ENCODE measurements at regions not wholly inside any gene's neighbourhood (a gene's known extent, or its start where the extent isn't known, plus 50 kb on each side); places are given as distances from the start of the nearest gene placed in this dataset.

DNA sequence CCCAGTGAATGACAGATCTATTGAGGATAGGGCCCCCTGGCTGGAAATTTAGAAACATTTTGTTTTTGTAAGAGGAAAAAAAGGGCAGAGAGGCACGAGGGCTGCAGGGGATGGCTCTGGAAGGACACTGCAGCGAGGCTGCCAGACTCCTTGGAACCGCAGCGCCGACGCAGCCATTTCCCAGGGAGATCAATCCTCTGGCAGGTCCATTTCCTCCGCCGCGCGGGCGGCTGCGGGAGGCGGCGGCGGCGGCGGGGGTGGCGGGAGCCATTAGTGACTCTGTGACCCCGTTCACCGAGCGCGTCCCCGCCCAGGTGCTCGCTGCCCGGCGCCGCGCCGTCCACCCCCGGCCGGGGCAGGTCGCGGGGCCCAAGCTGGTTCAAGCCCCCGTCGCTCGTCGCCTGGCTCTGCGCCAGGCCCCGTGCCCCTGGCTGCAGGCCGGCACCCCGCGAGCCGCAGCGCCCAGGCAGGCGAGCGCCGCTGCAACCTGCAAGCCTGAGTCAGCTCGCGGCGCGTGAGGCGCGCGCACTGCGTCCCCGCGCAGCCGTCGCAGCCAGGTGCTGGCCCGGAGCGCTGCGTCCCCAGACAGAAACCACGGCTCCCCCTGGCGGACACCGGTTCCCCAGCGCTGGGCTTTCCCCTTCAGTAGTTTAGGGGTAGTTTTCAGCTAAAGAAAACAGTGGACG is 192.6 kb downstream of the KATNAL1 start:
- peak overlapping the region; percentile 52 to 80 (median 66) for H3K4me3 ChIP-seq
- TF ChIP-seq, protein P1, sequence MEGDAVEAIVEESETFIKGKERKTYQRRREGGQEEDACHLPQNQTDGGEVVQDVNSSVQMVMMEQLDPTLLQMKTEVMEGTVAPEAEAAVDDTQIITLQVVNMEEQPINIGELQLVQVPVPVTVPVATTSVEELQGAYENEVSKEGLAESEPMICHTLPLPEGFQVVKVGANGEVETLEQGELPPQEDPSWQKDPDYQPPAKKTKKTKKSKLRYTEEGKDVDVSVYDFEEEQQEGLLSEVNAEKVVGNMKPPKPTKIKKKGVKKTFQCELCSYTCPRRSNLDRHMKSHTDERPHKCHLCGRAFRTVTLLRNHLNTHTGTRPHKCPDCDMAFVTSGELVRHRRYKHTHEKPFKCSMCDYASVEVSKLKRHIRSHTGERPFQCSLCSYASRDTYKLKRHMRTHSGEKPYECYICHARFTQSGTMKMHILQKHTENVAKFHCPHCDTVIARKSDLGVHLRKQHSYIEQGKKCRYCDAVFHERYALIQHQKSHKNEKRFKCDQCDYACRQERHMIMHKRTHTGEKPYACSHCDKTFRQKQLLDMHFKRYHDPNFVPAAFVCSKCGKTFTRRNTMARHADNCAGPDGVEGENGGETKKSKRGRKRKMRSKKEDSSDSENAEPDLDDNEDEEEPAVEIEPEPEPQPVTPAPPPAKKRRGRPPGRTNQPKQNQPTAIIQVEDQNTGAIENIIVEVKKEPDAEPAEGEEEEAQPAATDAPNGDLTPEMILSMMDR (IDR thresholded peaks at IDR 0.05), result peak; percentile 85 to 97 (median 92)
- peak; percentile 5 to 28 for TF ChIP-seq POLR2AphosphoS5 (IDR thresholded peaks at IDR 0.05)
- TF ChIP-seq EP300 (IDR thresholded peaks at IDR 0.05), result no peak
- TF ChIP-seq POLR2A (IDR thresholded peaks at IDR 0.05), result peak in 2 of 4 donors; percentile 54 to 61
- ATAC-seq (ENCODE audit: low FRiP score in 2 of 2) (peak; percentile 85 to 88), DNase-seq (peak; percentile 92 to 97)
- no peaks in the 10 kb centered on the region for H3K9me3 ChIP-seq
- H3K4me1 ChIP-seq, result peaks cover 18 to 40% (median 27%) of the 10 kb centered on the region in 4 donors
- peak overlapping the region; percentile 71 to 81 (median 78) for H3K27ac ChIP-seq
- H3K36me3 ChIP-seq, result no peaks in the 10 kb centered on the region
- H3K27me3 ChIP-seq, result no peaks in the 10 kb centered on the region
- 0% methylated on average over 11 to 48 of the region's 67 CpGs for WGBS, 2 donors

DNA sequence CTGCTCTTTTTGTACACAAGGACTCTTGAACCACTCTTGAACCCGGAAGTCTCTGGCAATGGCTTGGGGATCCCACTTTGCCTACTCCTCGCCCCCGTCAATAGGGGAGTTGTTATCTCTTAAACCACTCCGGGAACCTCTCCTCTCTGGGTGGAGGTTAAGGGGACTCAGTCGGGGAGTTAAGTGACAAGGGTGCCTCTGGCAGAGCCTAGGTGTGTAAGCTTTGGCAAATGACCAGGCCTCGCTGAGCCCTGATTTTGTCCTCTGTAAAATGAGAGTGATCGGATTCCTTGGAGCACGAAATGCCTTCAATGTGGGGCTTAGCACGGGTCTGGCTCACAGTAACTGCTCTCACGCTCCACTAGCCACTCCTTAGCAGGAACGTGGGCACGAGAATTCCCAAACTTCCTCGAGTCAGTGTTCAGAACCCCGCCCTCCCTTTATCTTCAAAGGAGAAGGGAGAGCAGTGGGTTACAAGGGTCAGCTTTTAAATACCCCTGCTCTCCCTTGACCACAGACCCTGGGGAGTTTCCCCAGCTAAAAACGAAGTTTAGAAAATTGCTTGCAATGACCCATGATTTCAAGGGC is 193.3 kb downstream of the KATNAL1 start:
- Histone ChIP-seq H3K36me3 (no peaks in the 10 kb centered on the region), H3K4me1 (peaks cover 18 to 38% (median 27%) of the 10 kb centered on the region in 4 donors), H3K4me3 (peak overlapping the region in 3 of 4 donors; percentile 62 to 80 (median 69)), H3K27me3 (no peaks in the 10 kb centered on the region), H3K27ac (peak overlapping the region; percentile 71 to 81 (median 78)), H3K9me3 (no peaks in the 10 kb centered on the region)
- DNase-seq (peak in 1 of 2 donors; percentile 38), ATAC-seq (ENCODE audit: low FRiP score in 2 of 2) (peak; percentile 13 to 15)
- WGBS, 2 donors, result 61 to 63% methylated on average over 14 to 15 of the region's 15 CpGs
- TF ChIP-seq, protein P1 (IDR thresholded peaks at IDR 0.05), result no peak
- no peak for TF ChIP-seq EP300 (IDR thresholded peaks at IDR 0.05)
- TF ChIP-seq POLR2AphosphoS5 (IDR thresholded peaks at IDR 0.05), result no peak
- TF ChIP-seq POLR2A (IDR thresholded peaks at IDR 0.05), result no peak

DNA sequence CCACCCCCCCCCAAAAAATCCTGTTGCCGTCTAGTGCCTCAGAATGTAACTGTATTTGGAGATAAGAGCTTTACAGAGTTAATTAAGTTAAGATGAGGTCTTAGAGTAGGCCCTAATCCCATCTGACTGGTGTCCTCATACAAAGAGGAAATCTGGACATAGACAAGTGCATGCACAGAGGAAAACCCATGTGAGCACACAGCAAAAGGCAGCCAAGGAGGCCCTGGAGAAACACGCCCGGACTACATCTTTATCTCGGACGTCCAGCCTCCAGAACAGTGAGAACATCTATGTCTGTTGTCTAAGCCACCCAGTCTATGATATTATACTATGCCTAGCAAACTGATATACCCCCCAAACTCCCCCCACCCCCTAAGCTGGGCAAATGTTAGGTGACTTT is 193.8 kb downstream of the KATNAL1 start:
- ATAC-seq (ENCODE audit: low FRiP score in 2 of 2) (peak in 1 of 2 donors; percentile 50), DNase-seq (no peak)
- no peak overlapping the region for H3K4me3 ChIP-seq
- no peak for TF ChIP-seq EP300 (IDR thresholded peaks at IDR 0.05)
- TF ChIP-seq, protein P1 (IDR thresholded peaks at IDR 0.05), result no peak
- no peak for TF ChIP-seq POLR2A (IDR thresholded peaks at IDR 0.05)
- no peak for TF ChIP-seq POLR2AphosphoS5 (IDR thresholded peaks at IDR 0.05)
- 65 to 71% methylated on average over 5 of the region's 5 CpGs for WGBS, 2 donors
- no peaks in the 10 kb centered on the region for H3K36me3 ChIP-seq
- peak overlapping the region; percentile 46 to 81 (median 78) for H3K27ac ChIP-seq
- H3K4me1 ChIP-seq, result peaks cover 18 to 39% (median 27%) of the 10 kb centered on the region in 4 donors
- no peaks in the 10 kb centered on the region for H3K27me3 ChIP-seq
- no peaks in the 10 kb centered on the region for H3K9me3 ChIP-seq

DNA sequence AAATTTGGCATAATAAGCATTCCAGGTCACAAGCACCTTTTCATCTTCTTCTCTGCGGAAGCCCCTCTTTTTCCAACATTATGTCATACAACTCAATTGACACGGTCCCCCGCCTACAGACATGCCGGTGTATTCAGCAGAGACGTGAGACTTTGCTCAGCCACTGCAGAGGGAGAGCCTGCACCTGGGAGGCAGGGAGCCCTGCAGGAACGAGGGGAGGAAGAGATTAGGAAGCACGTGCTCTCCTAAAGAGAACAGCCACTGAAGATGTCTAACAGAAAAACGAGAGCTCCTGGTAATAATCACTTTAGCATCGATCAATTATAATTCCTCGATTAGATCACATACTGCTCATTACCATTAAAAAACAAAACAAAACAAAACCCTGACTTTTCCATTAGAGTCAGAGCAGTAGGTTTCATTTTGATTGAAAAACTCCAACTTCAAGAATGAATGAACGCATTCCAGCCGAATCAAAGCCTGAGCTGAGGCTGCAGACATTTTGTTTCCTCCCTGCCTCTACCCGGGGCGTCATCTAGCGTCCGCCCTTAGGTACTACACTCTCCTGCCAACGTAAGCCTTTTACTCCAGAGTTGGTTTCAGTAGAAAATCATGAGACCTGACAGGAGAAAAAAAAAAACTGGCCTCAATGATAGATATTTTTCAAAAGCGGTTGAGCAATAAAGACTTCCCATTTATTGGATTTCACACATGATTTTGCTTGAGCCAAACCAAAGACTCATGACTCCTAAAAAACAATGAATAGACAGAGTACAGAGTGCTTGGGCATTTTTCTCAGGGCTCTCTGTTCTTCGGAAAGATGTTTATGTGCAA is 194.5 kb downstream of the KATNAL1 start:
- DNase-seq (peak in 1 of 2 donors; percentile 78), ATAC-seq (ENCODE audit: low FRiP score in 2 of 2) (peak; percentile 87 to 92)
- peak overlapping the region in 3 of 4 donors; percentile 77 to 81 (median 78) for H3K27ac ChIP-seq
- peak overlapping the region in 1 of 4 donors; percentile 18 for H3K4me3 ChIP-seq
- no peaks in the 10 kb centered on the region for H3K27me3 ChIP-seq
- TF ChIP-seq, protein P1 (IDR thresholded peaks at IDR 0.05), result peak; percentile 77 to 99 (median 92)
- no peak for TF ChIP-seq POLR2AphosphoS5 (IDR thresholded peaks at IDR 0.05)
- H3K9me3 ChIP-seq, result no peaks in the 10 kb centered on the region
- 25 to 26% methylated on average over 19 of the region's 19 CpGs for WGBS, 2 donors
- peaks cover 18 to 39% (median 33%) of the 10 kb centered on the region in 4 donors for H3K4me1 ChIP-seq
- no peaks in the 10 kb centered on the region for H3K36me3 ChIP-seq

Measured in upper lobe of left lung (tissue), 6 donors.